HuH-7 (cell line): ENCODE measurements at regions not wholly inside any gene's neighbourhood (a gene's known extent, or its start where the extent isn't known, plus 50 kb on each side); places are given as distances from the start of the nearest gene placed in this dataset.
A peak's percentile ranks its signal among the peaks of the same experiment; 100 is the strongest.
"Not testable (repeated sequence)": the region's sequence is repeated elsewhere in the genome, so short reads cannot be mapped to it uniquely, and the experiment has no call there.

ENCODE experiments used
- DNase-seq: peaks from one replicate; pipeline ENCODE4 v3.0.0; 2011; ENCODE audit warnings: low spot score

- DNase-seq: no peak
These were observed 435.6 kb downstream of the FAT4 start for GRCh38 chr4:125750399-125750798.

- peak; percentile 39 for DNase-seq
These were observed 436.2 kb downstream of the FAT4 start for GRCh38 chr4:125750828-125751466.

GRCh38 chr4:125758438-125758837 is 443.7 kb downstream of the FAT4 start:
- DNase-seq: no peak

GRCh38 chr4:125760201-125760819 is 445.6 kb downstream of the FAT4 start:
- no peak for DNase-seq

GRCh38 chr4:125760956-125761355 is 446.2 kb downstream of the FAT4 start:
- DNase-seq: no peak

- DNase-seq: no peak
These were observed 447.8 kb downstream of the FAT4 start for GRCh38 chr4:125762537-125762936.

- DNase-seq: no peak
These were observed 451.2 kb downstream of the FAT4 start for GRCh38 chr4:125765941-125766340.

- DNase-seq: no peak
These were observed 456.2 kb downstream of the FAT4 start for GRCh38 chr4:125770814-125771398.

GRCh38 chr4:125772680-125773079 is 457.9 kb downstream of the FAT4 start:
- no peak for DNase-seq

GRCh38 chr4:125773502-125773901 is 458.7 kb downstream of the FAT4 start:
- DNase-seq: no peak

- DNase-seq: no peak
These were observed 459.2 kb downstream of the FAT4 start for GRCh38 chr4:125773931-125774330.

- DNase-seq: no peak
These were observed 461.4 kb downstream of the FAT4 start for GRCh38 chr4:125776146-125776545.

GRCh38 chr4:125780164-125780563 is 465.4 kb downstream of the FAT4 start:
- no peak for DNase-seq

GRCh38 chr4:125780747-125781146 is 466.0 kb downstream of the FAT4 start:
- no peak for DNase-seq

- DNase-seq: no peak
These were observed 466.9 kb downstream of the FAT4 start for GRCh38 chr4:125781651-125782050.

GRCh38 chr4:125784741-125785140 is 470.0 kb downstream of the FAT4 start:
- no peak for DNase-seq

- DNase-seq: no peak
These were observed 473.0 kb downstream of the FAT4 start for GRCh38 chr4:125787707-125788106.

- no peak for DNase-seq
These were observed 474.3 kb downstream of the FAT4 start for GRCh38 chr4:125789023-125789422.

GRCh38 chr4:125791896-125792295 is 477.1 kb downstream of the FAT4 start:
- DNase-seq: no peak

- DNase-seq: no peak
These were observed 480.2 kb downstream of the FAT4 start for GRCh38 chr4:125794989-125795388.

- DNase-seq: no peak
These were observed 481.4 kb downstream of the FAT4 start for GRCh38 chr4:125796138-125796537.

- DNase-seq: not testable (repeated sequence)
These were observed 482.9 kb downstream of the FAT4 start for GRCh38 chr4:125797621-125798020.

- DNase-seq: no peak
These were observed 486.6 kb downstream of the FAT4 start for GRCh38 chr4:125801373-125801772.

- no peak for DNase-seq
These were observed 487.2 kb downstream of the FAT4 start for GRCh38 chr4:125801924-125802323.
